GM21360 (cell line): ENCODE measurements at regions not wholly inside any gene's neighbourhood (a gene's known extent, or its start where the extent isn't known, plus 50 kb on each side); places are given as distances from the start of the nearest gene placed in this dataset.
"Not testable (repeated sequence)": the region's sequence is repeated elsewhere in the genome, so short reads cannot be mapped to it uniquely, and the experiment has no call there.

Source experiments
- ATAC-seq: cut with Tn5 transposase; IDR thresholded peaks from one replicate; pipeline ENCODE4 v1.9.1; 2021; ENCODE audit warnings: mild to moderate bottlenecking, moderate library complexity; ENCODE audit not compliant: unreplicated experiment

- ATAC-seq = no peak
Measured at GRCh38 chr17:53635444-53635843, 187.3 kb upstream of the KIF2B start.

- no peak for ATAC-seq
Measured at GRCh38 chr17:53633856-53634255, 188.9 kb upstream of the KIF2B start.

GRCh38 chr17:53631486-53631885, 191.2 kb upstream of the KIF2B start:
- no peak for ATAC-seq

- no peak for ATAC-seq
Measured at GRCh38 chr17:53630638-53631037, 192.1 kb upstream of the KIF2B start.

GRCh38 chr17:53630115-53630514, 192.6 kb upstream of the KIF2B start:
- no peak for ATAC-seq

- no peak for ATAC-seq
Measured at GRCh38 chr17:53629188-53629587, 193.5 kb upstream of the KIF2B start.

GRCh38 chr17:53628011-53628410, 194.7 kb upstream of the KIF2B start:
- no peak for ATAC-seq

GRCh38 chr17:53627511-53627910, 195.2 kb upstream of the KIF2B start:
- ATAC-seq = no peak

GRCh38 chr17:53626286-53626685, 196.4 kb upstream of the KIF2B start:
- ATAC-seq = no peak

- ATAC-seq = no peak
Measured at GRCh38 chr17:53619025-53619424, 203.7 kb upstream of the KIF2B start.

- ATAC-seq = not testable (repeated sequence)
Measured at GRCh38 chr17:53608208-53608607, 214.5 kb upstream of the KIF2B start.

GRCh38 chr17:53607475-53607874, 215.3 kb upstream of the KIF2B start:
- ATAC-seq = no peak

GRCh38 chr17:53588317-53588716, 234.4 kb upstream of the KIF2B start:
- no peak for ATAC-seq

- no peak for ATAC-seq
Measured at GRCh38 chr17:53574038-53574437, 248.7 kb upstream of the KIF2B start.

- no peak for ATAC-seq
Measured at GRCh38 chr17:53571342-53571741, 251.4 kb upstream of the KIF2B start.

GRCh38 chr17:53570731-53571130, 252.0 kb upstream of the KIF2B start:
- ATAC-seq = no peak

GRCh38 chr17:53560953-53561352, 261.8 kb upstream of the KIF2B start:
- ATAC-seq = no peak

- ATAC-seq = no peak
Measured at GRCh38 chr17:53548252-53548651, 274.5 kb upstream of the KIF2B start.

GRCh38 chr17:53543472-53543871, 279.3 kb upstream of the KIF2B start:
- ATAC-seq = no peak

GRCh38 chr17:53538129-53538617, 284.6 kb upstream of the KIF2B start:
- ATAC-seq = no peak

- no peak for ATAC-seq
Measured at GRCh38 chr17:53527473-53527872, 295.3 kb upstream of the KIF2B start.

- no peak for ATAC-seq
Measured at GRCh38 chr17:53525590-53525989, 297.1 kb upstream of the KIF2B start.

- ATAC-seq = no peak
Measured at GRCh38 chr17:53516636-53517035, 306.1 kb upstream of the KIF2B start.

- no peak for ATAC-seq
Measured at GRCh38 chr17:53499277-53499676, 323.4 kb upstream of the KIF2B start.
